Adrenal gland (tissue), 9 donors: ENCODE measurements at regions not wholly inside any gene's neighbourhood (a gene's known extent, or its start where the extent isn't known, plus 50 kb on each side); places are given as distances from the start of the nearest gene placed in this dataset.

Experiments
- DNase-seq, 7 donors: peaks; one replicate each; pipeline ENCODE4 v3.0.0-alpha.2; 2019 to 2020
- H3K27ac ChIP-seq, 5 donors: fragments of 200-600 bp; sonication (generic) in 4 of 5; 1 replicate in 3 of 5; 2 replicates in 2 of 5; pipeline versions ENCODE4 v1.5.1 to v1.8.0; 2016 to 2020; ENCODE audit warnings: mild to moderate bottlenecking in 1 of 5
- H3K27me3 ChIP-seq: fragments of 200-600 bp; 2 replicates; pipeline ENCODE4 v1.8.0; 2021
- H3K36me3 ChIP-seq, 2 donors: fragments of 200-600 bp; replicated peaks in 1 of 2; 1 replicate in 1 of 2; 2 replicates in 1 of 2; pipeline versions ENCODE4 v1.5.1 to v1.8.0; 2018 to 2022
- H3K4me1 ChIP-seq, 2 donors: fragments of 200-600 bp; replicated peaks in 1 of 2; 1 replicate in 1 of 2; 2 replicates in 1 of 2; pipeline versions ENCODE4 v1.5.1 to v1.8.0; 2018 to 2021
- H3K4me3 ChIP-seq, 4 donors: fragments of 200-600 bp; sonication (generic) in 3 of 4; one replicate each; pipeline ENCODE4 v1.5.1; 2016 to 2018
- H3K9me3 ChIP-seq, 3 donors: fragments of 200-600 bp; sonication (generic) in 1 of 3; replicated peaks in 1 of 3; 1 replicate in 2 of 3; 2 replicates in 1 of 3; pipeline versions ENCODE4 v1.5.1 to v1.8.0; 2016 to 2021
- POLR2A ChIP-seq, 2 donors: fragments of 450-650 bp; IDR thresholded peaks; one replicate each; pipeline ENCODE4 v1.6.1; 2017; ENCODE audit warnings: antibody characterized with exemption in 2 of 2, mild to moderate bottlenecking in 2 of 2, moderate library complexity in 1 of 2
- WGBS, 4 donors: extraction: QIAGEN DNeasy Blood & Tissue Kit in 2 of 4; methylation state at CpG; one replicate each; pipeline versions ENCODE4 v1.1.5 to v1.1.7; 2013 to 2017; 5-methylcytosine and 5-hydroxymethylcytosine counted together
- intact Hi-C, 2 donors: fragments of 100-400 bp; cut with DNase I; formaldehyde crosslinking; loops; one replicate each; pipeline versions ENCODE4 v1.14.1 to v1.15.0; 2022 to 2023
- TF ChIP-seq, protein P1 (sequence below), 6 experiments: fragments of 450-650 bp in 4 of 6; fragments of 200-600 bp in 2 of 6; sonication (generic) in 1 of 6; IDR thresholded peaks; 1 replicate in 5 of 6; 2 replicates in 1 of 6; pipeline versions ENCODE4 v1.5.1 to v1.8.0; 2016 to 2021; ENCODE audit warnings: antibody characterized with exemption in 6 of 6, mild to moderate bottlenecking in 2 of 6, moderate library complexity in 1 of 6
- donor health status: healthy with polysubstance abuse.
- donor health status: Bipolar disorder and iron deficiency.
- donor health status: DM: yes; HTN: yes; CAD: no.
- donor health status: DM: no; HTN: no; CAD: no.
- donor health status: DM: no; HTN: no; CAD: no.

- WGBS, 4 donors: 38 to 66% (median 53%) methylated on average over 6 of the region's 6 CpGs
- intact Hi-C loops: no loop called here
- Histone ChIP-seq H3K27ac (peak overlapping the region in 2 of 5 donors; percentile 23 to 44), H3K4me3 (no peak overlapping the region), H3K27me3 (no peaks in the 10 kb centered on the region), H3K9me3 (no peaks in the 10 kb centered on the region), H3K4me1 (peaks cover 8 to 32% of the 10 kb centered on the region in 2 donors), H3K36me3 (no peaks in the 10 kb centered on the region)
- DNase-seq: no peak
- no peak for TF ChIP-seq POLR2A (IDR thresholded peaks at IDR 0.05)
- TF ChIP-seq, protein P1, sequence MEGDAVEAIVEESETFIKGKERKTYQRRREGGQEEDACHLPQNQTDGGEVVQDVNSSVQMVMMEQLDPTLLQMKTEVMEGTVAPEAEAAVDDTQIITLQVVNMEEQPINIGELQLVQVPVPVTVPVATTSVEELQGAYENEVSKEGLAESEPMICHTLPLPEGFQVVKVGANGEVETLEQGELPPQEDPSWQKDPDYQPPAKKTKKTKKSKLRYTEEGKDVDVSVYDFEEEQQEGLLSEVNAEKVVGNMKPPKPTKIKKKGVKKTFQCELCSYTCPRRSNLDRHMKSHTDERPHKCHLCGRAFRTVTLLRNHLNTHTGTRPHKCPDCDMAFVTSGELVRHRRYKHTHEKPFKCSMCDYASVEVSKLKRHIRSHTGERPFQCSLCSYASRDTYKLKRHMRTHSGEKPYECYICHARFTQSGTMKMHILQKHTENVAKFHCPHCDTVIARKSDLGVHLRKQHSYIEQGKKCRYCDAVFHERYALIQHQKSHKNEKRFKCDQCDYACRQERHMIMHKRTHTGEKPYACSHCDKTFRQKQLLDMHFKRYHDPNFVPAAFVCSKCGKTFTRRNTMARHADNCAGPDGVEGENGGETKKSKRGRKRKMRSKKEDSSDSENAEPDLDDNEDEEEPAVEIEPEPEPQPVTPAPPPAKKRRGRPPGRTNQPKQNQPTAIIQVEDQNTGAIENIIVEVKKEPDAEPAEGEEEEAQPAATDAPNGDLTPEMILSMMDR (IDR thresholded peaks at IDR 0.05): no peak
Observed at GRCh38 chr5:82419559-82420332, 141.6 kb upstream of the RPS23 start.

DNA sequence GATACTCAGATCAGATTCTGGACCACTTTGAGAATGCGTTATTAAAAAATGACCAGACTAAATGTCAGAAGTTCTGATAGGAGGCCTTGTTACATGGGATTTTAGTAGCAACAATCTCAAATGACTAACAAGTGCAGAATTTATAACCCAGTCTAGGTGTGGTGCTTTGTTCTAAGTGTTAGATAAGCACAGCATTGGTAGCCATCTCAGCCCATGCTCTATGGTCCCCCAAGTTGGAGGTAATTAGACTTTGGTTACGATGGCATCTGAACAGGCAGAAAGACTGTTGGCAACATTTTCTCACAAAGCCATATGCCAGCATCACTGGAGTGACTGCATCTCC lies 140.4 kb upstream of the RPS23 start:
- Histone ChIP-seq H3K27me3 (no peaks in the 10 kb centered on the region), H3K4me1 (peaks cover 11 to 32% of the 10 kb centered on the region in 2 donors), H3K4me3 (no peak overlapping the region), H3K36me3 (no peaks in the 10 kb centered on the region), H3K27ac (peak overlapping the region in 2 of 5 donors; percentile 61 to 71), H3K9me3 (no peaks in the 10 kb centered on the region)
- 25 to 44% (median 37%) methylated on average over 2 of the region's 2 CpGs for WGBS, 4 donors
- no peak for DNase-seq
- intact Hi-C loops: no loop called here
- TF ChIP-seq, protein P1 (IDR thresholded peaks at IDR 0.05): no peak
- TF ChIP-seq POLR2A (IDR thresholded peaks at IDR 0.05): no peak

DNA sequence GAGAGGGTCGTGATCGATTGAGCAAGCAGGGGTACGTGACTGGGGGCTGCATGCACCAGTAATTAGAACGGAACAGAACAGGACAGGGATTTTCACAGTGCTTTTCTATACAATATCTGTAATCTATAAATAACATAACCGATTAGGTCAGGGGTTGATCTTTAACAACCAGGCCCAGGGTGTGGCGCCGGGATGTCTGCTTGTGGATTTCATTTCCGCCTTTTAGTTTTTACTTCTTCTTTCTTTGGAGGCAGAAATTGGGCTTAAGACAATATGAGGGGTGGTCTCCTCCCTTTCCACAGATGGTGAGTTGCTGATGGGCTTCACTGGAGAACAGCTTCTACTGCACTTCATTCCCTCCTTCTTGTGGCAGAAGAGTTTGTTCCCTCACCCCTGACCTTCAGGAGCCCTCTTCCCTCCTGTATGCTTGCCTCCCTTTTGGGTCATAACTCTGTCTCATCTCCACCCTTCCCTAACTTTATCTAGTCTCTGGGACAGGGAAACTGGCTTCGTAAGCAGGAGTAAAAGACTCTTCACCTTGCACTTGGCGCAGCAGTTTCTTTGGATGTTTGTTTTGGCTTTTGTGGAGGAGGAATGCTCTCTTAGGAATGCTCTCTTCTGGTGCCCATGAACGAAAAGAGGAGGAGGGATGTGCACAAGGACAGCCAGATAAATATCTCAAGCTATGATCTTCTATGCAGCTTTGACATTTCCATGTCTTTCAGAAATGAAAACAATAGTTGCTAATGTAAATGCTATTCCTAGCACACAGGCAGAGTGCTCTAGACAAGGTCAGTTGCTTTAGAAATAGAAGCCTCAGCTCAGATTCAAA lies 139.8 kb upstream of the RPS23 start:
- intact Hi-C loops: no loop called here
- no peaks in the 10 kb centered on the region for H3K9me3 ChIP-seq
- TF ChIP-seq, protein P1 (IDR thresholded peaks at IDR 0.05): no peak
- no peak for TF ChIP-seq POLR2A (IDR thresholded peaks at IDR 0.05)
- no peak overlapping the region for H3K4me3 ChIP-seq
- no peaks in the 10 kb centered on the region for H3K27me3 ChIP-seq
- H3K4me1 ChIP-seq: peaks cover 16 to 32% of the 10 kb centered on the region in 2 donors
- 66 to 75% (median 69%) methylated on average over 11 of the region's 11 CpGs for WGBS, 4 donors
- H3K27ac ChIP-seq: peak overlapping the region in 4 of 5 donors; percentile 17 to 71 (median 47)
- DNase-seq: peak in 1 of 7 donors; percentile 29
- H3K36me3 ChIP-seq: no peaks in the 10 kb centered on the region

DNA sequence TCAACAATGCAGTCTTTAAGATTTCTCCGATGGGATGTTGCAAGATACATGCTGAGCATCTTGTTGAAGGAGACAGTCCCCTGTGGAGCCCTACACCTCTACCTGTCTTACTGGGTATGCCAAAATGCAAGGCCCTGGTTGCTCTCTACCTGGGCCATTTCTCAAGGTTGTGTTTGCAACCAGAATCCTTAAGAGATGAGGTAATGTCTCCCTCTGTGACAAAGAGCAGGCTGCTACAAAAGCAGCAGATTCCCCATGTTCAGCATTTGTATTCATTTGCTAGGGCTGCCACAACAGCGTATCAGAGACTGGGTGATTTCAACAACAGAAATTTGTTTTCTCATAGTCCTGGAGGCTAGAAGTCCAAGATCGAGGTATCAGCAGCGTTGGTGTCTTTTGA lies 138.4 kb upstream of the RPS23 start:
- Histone ChIP-seq H3K9me3 (no peaks in the 10 kb centered on the region), H3K27ac (no peak overlapping the region), H3K4me3 (no peak overlapping the region), H3K27me3 (no peaks in the 10 kb centered on the region), H3K4me1 (peaks cover 17 to 32% of the 10 kb centered on the region in 2 donors), H3K36me3 (no peaks in the 10 kb centered on the region)
- TF ChIP-seq, protein P1 (IDR thresholded peaks at IDR 0.05): no peak
- TF ChIP-seq POLR2A (IDR thresholded peaks at IDR 0.05): no peak
- WGBS, 4 donors: 68 to 84% (median 73%) methylated on average over 4 of the region's 4 CpGs
- intact Hi-C loops: no loop called here
- no peak for DNase-seq
